Endothelial cell of umbilical vein (primary cell): ENCODE measurements at regions not wholly inside any gene's neighbourhood (a gene's known extent, or its start where the extent isn't known, plus 50 kb on each side); places are given as distances from the start of the nearest gene placed in this dataset.

Experiments used
- BruUV-seq: library from RNA; stranded (reverse); fragments of 400-500 nt; replicated peaks from 2 replicates; lab custom pipeline; 2021; lab: Mats Ljungman, UMichigan
- CTCF ChIA-PET: fragments of 300-600, 350-600 bp; sonication (Branson Sonifier 250); formaldehyde crosslinking; loops from one replicate; lab custom pipeline; 2021; ENCODE audit warnings: antibody characterized with exemption, inconsistent platforms; lab: Charles Lee
- POLR2A ChIA-PET: fragments of 300-600, 350-600 bp; sonication (Branson Sonifier 250); formaldehyde crosslinking; loops from one replicate; lab custom pipeline; 2021; ENCODE audit warnings: antibody characterized with exemption, inconsistent platforms; lab: Charles Lee
- DNase-seq: peaks from one replicate; pipeline ENCODE4 v3.0.0-alpha.2; 2011; ENCODE audit warnings: low read depth, low spot score
- FAIRE-seq: peaks from 2 replicates; lab custom pipeline; 2011; peaks lifted over from hg19 to GRCh38; lab: Jason Lieb, UNC
- H2AFZ ChIP-seq: 2 replicates; pipeline ENCODE4 v1.6.0; 2012; ENCODE audit warnings: low read depth, low read length, control low read depth, inconsistent platforms
- H3K27ac ChIP-seq: 2 replicates; pipeline ENCODE4 v1.5.1; 2011; ENCODE audit warnings: low read depth, mild to moderate bottlenecking, control low read depth, low read length, moderate library complexity; ENCODE audit not compliant: insufficient read depth
- H3K27me3 ChIP-seq, 2 experiments: 2 replicates each; pipeline versions ENCODE4 v1.6.0 to v1.6.1; 2011; ENCODE audit warnings: low read length in 2 of 2, mixed read lengths in 1 of 2; ENCODE audit not compliant: control insufficient read depth in 2 of 2, insufficient read depth in 2 of 2
- H3K36me3 ChIP-seq, 2 experiments: 2 replicates in 1 of 2; 3 replicates in 1 of 2; pipeline ENCODE4 v1.5.1; 2011; ENCODE audit warnings: low read length in 2 of 2, mild to moderate bottlenecking in 1 of 2, moderate library complexity in 1 of 2; ENCODE audit not compliant: control insufficient read depth in 2 of 2, insufficient read depth in 2 of 2; ENCODE audit errors: extremely low read depth in 1 of 2
- H3K4me1 ChIP-seq: 3 replicates; pipeline ENCODE4 v1.5.1; 2011; ENCODE audit warnings: mild to moderate bottlenecking, low read length; ENCODE audit not compliant: control insufficient read depth, insufficient read depth; ENCODE audit errors: extremely low read depth
- H3K4me2 ChIP-seq: 2 replicates; pipeline ENCODE4 v1.6.1; 2011; ENCODE audit warnings: low read length, control low read depth, mixed read lengths; ENCODE audit not compliant: insufficient read depth
- H3K4me3 ChIP-seq, 3 experiments: fragments of 200-600 bp in 1 of 3; sonication (generic), shearing (Covaris generic) in 1 of 3; replicated peaks in 1 of 3; 2 replicates each; pipeline ENCODE4 v1.5.1; 2011 to 2016; ENCODE audit warnings: control low read depth in 3 of 3, low read length in 3 of 3, mild to moderate bottlenecking in 2 of 3, inconsistent platforms in 1 of 3, low read depth in 1 of 3, moderate library complexity in 1 of 3; ENCODE audit not compliant: insufficient read depth in 1 of 3
- H3K79me2 ChIP-seq: 2 replicates; pipeline ENCODE4 v1.6.0; 2012; ENCODE audit warnings: low read length, inconsistent platforms; ENCODE audit not compliant: control insufficient read depth, insufficient read depth
- H3K9ac ChIP-seq: replicated peaks from 2 replicates; pipeline ENCODE3; 2011; ENCODE audit warnings: low read length, control low read depth; ENCODE audit not compliant: insufficient read depth; ENCODE audit errors: extremely low read depth
- H3K9me1 ChIP-seq: replicated peaks from 3 replicates; pipeline ENCODE4 v1.6.0; 2011; ENCODE audit warnings: mild to moderate bottlenecking, low read length; ENCODE audit not compliant: control insufficient read depth, insufficient read depth; ENCODE audit errors: extremely low read depth
- H3K9me3 ChIP-seq: replicated peaks from 2 replicates; pipeline ENCODE4 v1.5.1; 2012; ENCODE audit warnings: low read length, inconsistent platforms; ENCODE audit not compliant: control insufficient read depth, insufficient read depth
- H4K20me1 ChIP-seq: replicated peaks from 2 replicates; pipeline ENCODE3; 2011; ENCODE audit warnings: mild to moderate bottlenecking, low read length; ENCODE audit not compliant: control insufficient read depth, insufficient read depth; ENCODE audit errors: extremely low read depth
- CTCF ChIP-seq, 2 donors: IDR thresholded peaks; 1 replicate in 1 of 2; 2 replicates in 1 of 2; pipeline ENCODE4 v1.5.1; 2011; ENCODE audit warnings: low read length in 2 of 2, mild to moderate bottlenecking in 2 of 2, moderate library complexity in 2 of 2, control low read depth in 1 of 2, inconsistent platforms in 1 of 2, low read depth in 1 of 2; ENCODE audit not compliant: insufficient read depth in 1 of 2; ENCODE audit errors: extremely low read depth in 1 of 2
- EZH2 ChIP-seq: IDR thresholded peaks from 2 replicates; pipeline ENCODE4 v1.6.1; 2012; ENCODE audit warnings: borderline replicate concordance, low read depth, mild to moderate bottlenecking, moderate library complexity, low read length, inconsistent platforms; ENCODE audit not compliant: severe bottlenecking
- FOS ChIP-seq: IDR thresholded peaks from 2 replicates; pipeline ENCODE4 v1.6.1; 2011; ENCODE audit warnings: mild to moderate bottlenecking, low read length, moderate library complexity, borderline replicate concordance; ENCODE audit not compliant: insufficient read depth
- GATA2 ChIP-seq: IDR thresholded peaks from 2 replicates; pipeline ENCODE4 v1.7.0; 2011; ENCODE audit warnings: low read depth, mild to moderate bottlenecking, moderate library complexity, mixed read lengths, low read length; ENCODE audit not compliant: insufficient read length, insufficient read depth
- JUN ChIP-seq: IDR thresholded peaks from 2 replicates; pipeline ENCODE4 v1.6.1; 2011; ENCODE audit warnings: borderline replicate concordance, low read depth; ENCODE audit not compliant: insufficient read length, insufficient read depth
- MAX ChIP-seq: IDR thresholded peaks from 2 replicates; pipeline ENCODE4 v1.6.1; 2011; ENCODE audit not compliant: insufficient read depth, insufficient read length
- MYC ChIP-seq: IDR thresholded peaks from one replicate; pipeline ENCODE4 v1.6.1; 2011; ENCODE audit warnings: mild to moderate bottlenecking, low read depth, low read length
- POLR2A ChIP-seq: IDR thresholded peaks from 2 replicates; pipeline ENCODE4 v1.6.1; 2012; ENCODE audit warnings: low read depth, mild to moderate bottlenecking, control low read depth, low read length
- POLR2AphosphoS5 ChIP-seq: IDR thresholded peaks from 2 replicates; pipeline ENCODE4 v1.6.1; 2012; ENCODE audit warnings: low read depth, mild to moderate bottlenecking, control low read depth, low read length, moderate library complexity; ENCODE audit not compliant: insufficient read depth
- dilution Hi-C: fragments of 300-500 bp; cut with MboI; formaldehyde crosslinking; loops from one replicate; pipeline ENCODE4 v1.15.0; 2019; ENCODE audit warnings: low sequenced_read_pairs; ENCODE audit not compliant: extremely low pct_ligation_motif_present
- intact Hi-C: fragments of 100-400 bp; cut with micrococcal nuclease; formaldehyde crosslinking; loops from one replicate; pipeline ENCODE4 v1.10.0; 2022

GRCh38 chr20:46801003-46801702 lies 91.7 kb downstream of the SLC2A10 start:
- intact Hi-C loops (no loop called here), dilution Hi-C loops (no loop called here)
- Histone ChIP-seq H3K4me1 (no peaks in the 10 kb centered on the region), H3K27ac (no peak overlapping the region), H3K36me3 (no peaks in the 10 kb centered on the region), H3K79me2 (no peaks in the 10 kb centered on the region), H2AFZ (no peak overlapping the region), H4K20me1 (no peaks in the 10 kb centered on the region), H3K4me2 (no peak overlapping the region), H3K9me1 (no peaks in the 10 kb centered on the region), H3K9ac (no peak overlapping the region), H3K9me3 (no peaks in the 10 kb centered on the region), H3K4me3 (no peak overlapping the region), H3K27me3 (no peaks in the 10 kb centered on the region)
- TF ChIP-seq GATA2 = no peak
- TF ChIP-seq JUN = no peak
- TF ChIP-seq FOS = no peak
- no peak for TF ChIP-seq POLR2A
- no peak for TF ChIP-seq EZH2
- TF ChIP-seq POLR2AphosphoS5 = no peak
- no peak for TF ChIP-seq MAX
- no peak for TF ChIP-seq MYC
- TF ChIP-seq CTCF (IDR thresholded peaks at IDR 0.05; ENCODE audit: extremely low read depth in 1 of 2, insufficient read depth in 1 of 2, low read depth in 1 of 2, low read length in 2 of 2) = no peak
- CTCF ChIA-PET = no interaction called here
- FAIRE-seq (no peak), DNase-seq (no peak)
- BruUV-seq = no TSS peak
- POLR2A ChIA-PET = no interaction called here
